ENCODE measurements at regions not wholly inside any gene's neighbourhood (a gene's known extent, or its start where the extent isn't known, plus 50 kb on each side); places are given as distances from the start of the nearest gene placed in this dataset.

GRCh38 chr7:54331311-54331710 lies 210.9 kb upstream of the VSTM2A start:
- ATAC-seq (no peak), DNase-seq (ENCODE audit: low read depth in 1 of 2, low spot score in 1 of 2) (no peak), FAIRE-seq (no peak)
- H3K27ac ChIP-seq, result no peak overlapping the region
- H3K9me3 ChIP-seq, result no peaks in the 10 kb centered on the region
- H3K4me1 ChIP-seq, result no peaks in the 10 kb centered on the region
- no peak overlapping the region for H3K4me3 ChIP-seq
- ChIA-PET CTCF (no interaction called here), POLR2A (no interaction called here)
- H3K4me2 ChIP-seq, result no peak overlapping the region
- TF ChIP-seq TP53 (CRISPR knock-in tag; IDR thresholded peaks at IDR 0.05) (no peak), POLR2A (IDR thresholded peaks at IDR 0.05; ENCODE audit: low read length) (no peak), MAFK (IDR thresholded peaks at IDR 0.05; ENCODE audit: partially characterized antibody) (no peak), JUNB (IDR thresholded peaks at IDR 0.05) (no peak), ZC3H11A (IDR thresholded peaks at IDR 0.05) (no peak), ZSCAN20 (CRISPR knock-in tag; IDR thresholded peaks at IDR 0.05) (no peak), BHLHE40 (IDR thresholded peaks at IDR 0.05; ENCODE audit: low read depth, low read length) (no peak), HMGXB4 (CRISPR knock-in tag; IDR thresholded peaks at IDR 0.05; ENCODE audit: borderline replicate concordance) (no peak), HEYL (CRISPR knock-in tag; IDR thresholded peaks at IDR 0.05) (no peak), TFCP2L1 (CRISPR knock-in tag; IDR thresholded peaks at IDR 0.05) (no peak), CTCF (IDR thresholded peaks at IDR 0.05) (no peak), EHF (CRISPR knock-in tag; IDR thresholded peaks at IDR 0.05) (no peak), CEBPB (IDR thresholded peaks at IDR 0.05) (no peak), PHF8 (IDR thresholded peaks at IDR 0.05; ENCODE audit: borderline replicate concordance, low read depth) (no peak), RNF2 (IDR thresholded peaks at IDR 0.05; ENCODE audit: borderline replicate concordance, low read depth) (no peak), FOSL2 (IDR thresholded peaks at IDR 0.05) (no peak), FOSL2 (CRISPR knock-in tag; IDR thresholded peaks at IDR 0.05) (no peak), SREBF2 (IDR thresholded peaks at IDR 0.05) (no peak)
- 4% methylated on average over 1 of the region's 1 CpG for WGBS (ENCODE audit: missing lambda C conversion rate)

GRCh38 chr7:54332301-54332700 lies 209.9 kb upstream of the VSTM2A start:
- ChIA-PET POLR2A (no interaction called here), CTCF (no interaction called here)
- TF ChIP-seq FOSB (CRISPR knock-in tag; IDR thresholded peaks at IDR 0.05) (no peak), KDM1A (IDR thresholded peaks at IDR 0.05; ENCODE audit: low read depth) (no peak), ATOH8 (CRISPR knock-in tag; IDR thresholded peaks at IDR 0.05; ENCODE audit: low read depth) (no peak), USF2 (IDR thresholded peaks at IDR 0.05) (no peak), PBX3 (IDR thresholded peaks at IDR 0.05) (no peak), JUNB (IDR thresholded peaks at IDR 0.05) (no peak)
- FAIRE-seq (no peak), ATAC-seq (no peak), DNase-seq (ENCODE audit: low read depth in 1 of 2, low spot score in 1 of 2) (no peak)
- Histone ChIP-seq H3K27ac (no peak overlapping the region), H3K9me3 (no peaks in the 10 kb centered on the region), H3K4me3 (no peak overlapping the region), H3K4me1 (no peaks in the 10 kb centered on the region), H3K4me2 (no peak overlapping the region)
- WGBS (ENCODE audit: missing lambda C conversion rate), result 47% methylated on average over 2 of the region's 2 CpGs
